ENCODE measurements at regions not wholly inside any gene's neighbourhood (a gene's known extent, or its start where the extent isn't known, plus 50 kb on each side); places are given as distances from the start of the nearest gene placed in this dataset.

DNA sequence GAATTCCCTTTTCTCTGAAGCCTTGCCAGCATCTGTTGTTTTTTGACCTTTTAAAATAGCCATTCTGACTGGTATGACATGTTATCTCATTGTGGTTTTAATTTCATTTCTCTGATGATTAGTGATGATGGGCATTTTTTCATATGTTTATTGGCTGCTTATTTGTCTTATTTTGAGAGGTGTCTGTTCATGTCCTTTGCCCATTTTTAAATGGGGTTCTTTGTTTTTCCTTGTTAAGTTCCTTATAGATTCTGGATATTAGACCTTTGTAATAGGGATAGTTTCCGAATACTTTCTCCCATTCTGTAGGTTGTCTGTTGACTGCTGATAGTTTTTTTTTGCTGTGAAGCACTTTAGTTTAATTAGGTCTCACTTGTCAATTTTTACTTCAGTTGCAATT, 54.0 kb upstream of the C1orf185 start:
- FAIRE-seq (no peak), DNase-seq (no peak)
- Histone ChIP-seq H3K27ac (ENCODE audit: low read depth in 2 of 2, low read length in 2 of 2) (no peak overlapping the region), H3K36me3 (ENCODE audit: control insufficient read depth in 2 of 3, insufficient read depth in 3 of 3, low read length in 3 of 3) (no peaks in the 10 kb centered on the region), H3K9me3 (ENCODE audit: control insufficient read depth in 2 of 3, insufficient read depth in 1 of 3, low read length in 3 of 3) (peaks cover 0 to 2% (median 0%) of the 10 kb centered on the region in 3 donors), H3K4me1 (ENCODE audit: control insufficient read depth in 2 of 3, insufficient read depth in 2 of 3, low read depth in 1 of 3, low read length in 3 of 3) (no peaks in the 10 kb centered on the region), H3K9ac (ENCODE audit: low read length in 3 of 3) (no peak overlapping the region), H3K27me3 (ENCODE audit: control insufficient read depth, insufficient read depth, low read length) (no peaks in the 10 kb centered on the region), H3K4me3 (ENCODE audit: low read length in 3 of 3) (no peak overlapping the region)
- TF ChIP-seq, protein P1, sequence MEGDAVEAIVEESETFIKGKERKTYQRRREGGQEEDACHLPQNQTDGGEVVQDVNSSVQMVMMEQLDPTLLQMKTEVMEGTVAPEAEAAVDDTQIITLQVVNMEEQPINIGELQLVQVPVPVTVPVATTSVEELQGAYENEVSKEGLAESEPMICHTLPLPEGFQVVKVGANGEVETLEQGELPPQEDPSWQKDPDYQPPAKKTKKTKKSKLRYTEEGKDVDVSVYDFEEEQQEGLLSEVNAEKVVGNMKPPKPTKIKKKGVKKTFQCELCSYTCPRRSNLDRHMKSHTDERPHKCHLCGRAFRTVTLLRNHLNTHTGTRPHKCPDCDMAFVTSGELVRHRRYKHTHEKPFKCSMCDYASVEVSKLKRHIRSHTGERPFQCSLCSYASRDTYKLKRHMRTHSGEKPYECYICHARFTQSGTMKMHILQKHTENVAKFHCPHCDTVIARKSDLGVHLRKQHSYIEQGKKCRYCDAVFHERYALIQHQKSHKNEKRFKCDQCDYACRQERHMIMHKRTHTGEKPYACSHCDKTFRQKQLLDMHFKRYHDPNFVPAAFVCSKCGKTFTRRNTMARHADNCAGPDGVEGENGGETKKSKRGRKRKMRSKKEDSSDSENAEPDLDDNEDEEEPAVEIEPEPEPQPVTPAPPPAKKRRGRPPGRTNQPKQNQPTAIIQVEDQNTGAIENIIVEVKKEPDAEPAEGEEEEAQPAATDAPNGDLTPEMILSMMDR (IDR thresholded peaks at IDR 0.05; ENCODE audit: borderline replicate concordance, extremely low read depth, insufficient read depth), result no peak
- intact Hi-C loops (cut with DNase I), result loop anchor here (10.0 kb wide), 1 partner anchor 273 kb away; no protein-coding TSS in a partner anchor

DNA sequence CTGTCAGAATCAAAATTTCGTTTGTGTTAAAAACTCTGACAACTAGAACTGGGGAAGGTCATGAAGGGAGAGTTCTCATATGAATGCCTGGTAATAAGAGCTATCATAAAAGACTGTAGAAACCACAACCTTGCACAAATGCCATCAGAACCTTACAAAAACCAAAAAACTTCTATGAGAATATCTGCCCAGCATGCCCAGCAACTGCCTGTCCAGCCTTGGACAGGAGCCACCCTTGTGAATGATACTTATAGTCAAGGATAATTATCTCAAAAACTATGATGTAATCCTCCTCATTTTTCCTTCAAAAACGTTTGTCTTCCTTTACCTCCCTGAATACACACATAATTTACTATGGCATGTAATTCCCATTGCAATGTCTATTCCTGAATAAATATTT, 53.4 kb upstream of the C1orf185 start:
- Histone ChIP-seq H3K36me3 (ENCODE audit: control insufficient read depth in 2 of 3, insufficient read depth in 3 of 3, low read length in 3 of 3) (no peaks in the 10 kb centered on the region), H3K9ac (ENCODE audit: low read length in 3 of 3) (no peak overlapping the region), H3K4me1 (ENCODE audit: control insufficient read depth in 2 of 3, insufficient read depth in 2 of 3, low read depth in 1 of 3, low read length in 3 of 3) (no peaks in the 10 kb centered on the region), H3K27me3 (ENCODE audit: control insufficient read depth, insufficient read depth, low read length) (no peaks in the 10 kb centered on the region), H3K9me3 (ENCODE audit: control insufficient read depth in 2 of 3, insufficient read depth in 1 of 3, low read length in 3 of 3) (peaks cover 0 to 2% (median 0%) of the 10 kb centered on the region in 3 donors), H3K4me3 (ENCODE audit: low read length in 3 of 3) (no peak overlapping the region), H3K27ac (ENCODE audit: low read depth in 2 of 2, low read length in 2 of 2) (no peak overlapping the region)
- FAIRE-seq (no peak), DNase-seq (no peak)
- intact Hi-C loops (cut with DNase I), result loop anchor here (10.0 kb wide), 1 partner anchor 274 kb away; no protein-coding TSS in a partner anchor
- TF ChIP-seq, protein P1 (IDR thresholded peaks at IDR 0.05; ENCODE audit: borderline replicate concordance, extremely low read depth, insufficient read depth), result no peak
